ENCODE measurements at regions not wholly inside any gene's neighbourhood (a gene's known extent, or its start where the extent isn't known, plus 50 kb on each side); places are given as distances from the start of the nearest gene placed in this dataset.

DNA sequence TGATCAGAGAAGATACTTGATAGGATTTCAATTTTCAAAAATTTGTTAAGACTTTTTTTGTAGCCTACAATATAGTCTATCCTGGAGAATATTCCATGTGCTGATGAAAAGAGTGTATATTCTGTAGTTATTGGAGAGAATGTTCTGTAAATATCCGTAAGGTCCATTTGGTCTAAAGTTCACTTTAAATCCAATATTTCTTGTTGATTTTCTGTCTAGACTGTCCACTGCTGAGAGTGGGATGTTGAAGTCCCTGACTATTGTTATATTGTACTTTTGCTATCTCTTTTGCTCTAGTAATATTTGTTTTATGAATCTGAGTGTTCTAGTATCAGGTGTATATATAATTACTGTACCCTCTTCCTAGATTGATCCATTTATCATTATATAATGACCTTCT, 406.2 kb upstream of the CNTN4 start:
- H3K27me3 ChIP-seq: no peaks in the 10 kb centered on the region
- ATAC-seq (no peak), DNase-seq (no peak), FAIRE-seq (no peak)
- intact Hi-C loops (cut with DNase I): no loop called here
- no peaks in the 10 kb centered on the region for H3K36me3 ChIP-seq
- H3K4me3 ChIP-seq: no peak overlapping the region
- 42 to 52% methylated on average over 1 of the region's 1 CpG for WGBS, 2 donors
- H3K4me1 ChIP-seq: no peaks in the 10 kb centered on the region
- TF ChIP-seq, protein P1, sequence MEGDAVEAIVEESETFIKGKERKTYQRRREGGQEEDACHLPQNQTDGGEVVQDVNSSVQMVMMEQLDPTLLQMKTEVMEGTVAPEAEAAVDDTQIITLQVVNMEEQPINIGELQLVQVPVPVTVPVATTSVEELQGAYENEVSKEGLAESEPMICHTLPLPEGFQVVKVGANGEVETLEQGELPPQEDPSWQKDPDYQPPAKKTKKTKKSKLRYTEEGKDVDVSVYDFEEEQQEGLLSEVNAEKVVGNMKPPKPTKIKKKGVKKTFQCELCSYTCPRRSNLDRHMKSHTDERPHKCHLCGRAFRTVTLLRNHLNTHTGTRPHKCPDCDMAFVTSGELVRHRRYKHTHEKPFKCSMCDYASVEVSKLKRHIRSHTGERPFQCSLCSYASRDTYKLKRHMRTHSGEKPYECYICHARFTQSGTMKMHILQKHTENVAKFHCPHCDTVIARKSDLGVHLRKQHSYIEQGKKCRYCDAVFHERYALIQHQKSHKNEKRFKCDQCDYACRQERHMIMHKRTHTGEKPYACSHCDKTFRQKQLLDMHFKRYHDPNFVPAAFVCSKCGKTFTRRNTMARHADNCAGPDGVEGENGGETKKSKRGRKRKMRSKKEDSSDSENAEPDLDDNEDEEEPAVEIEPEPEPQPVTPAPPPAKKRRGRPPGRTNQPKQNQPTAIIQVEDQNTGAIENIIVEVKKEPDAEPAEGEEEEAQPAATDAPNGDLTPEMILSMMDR (IDR thresholded peaks at IDR 0.05): no peak
- H3K9me3 ChIP-seq: no peaks in the 10 kb centered on the region
- H3K27ac ChIP-seq: no peak overlapping the region

DNA sequence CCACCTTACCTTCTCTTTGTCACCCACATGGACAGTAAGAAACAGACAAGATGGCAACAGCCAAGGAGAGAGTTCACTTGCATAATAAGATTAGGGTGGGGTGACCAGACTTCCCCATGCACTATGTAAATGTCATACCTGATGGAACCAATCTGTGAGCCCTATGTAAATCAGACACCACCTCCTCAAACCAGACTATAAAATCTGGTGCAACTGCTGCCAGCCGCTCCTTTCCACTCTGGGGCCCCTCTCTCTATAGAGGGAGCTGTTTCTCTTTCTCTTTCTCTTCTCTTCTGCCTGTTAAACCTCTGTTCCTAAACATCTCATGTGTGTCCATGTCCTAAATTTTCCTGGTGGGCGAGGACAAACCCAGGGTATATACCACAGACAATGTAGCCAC, 405.5 kb upstream of the CNTN4 start:
- TF ChIP-seq, protein P1 (IDR thresholded peaks at IDR 0.05): no peak
- ATAC-seq: no peak

DNA sequence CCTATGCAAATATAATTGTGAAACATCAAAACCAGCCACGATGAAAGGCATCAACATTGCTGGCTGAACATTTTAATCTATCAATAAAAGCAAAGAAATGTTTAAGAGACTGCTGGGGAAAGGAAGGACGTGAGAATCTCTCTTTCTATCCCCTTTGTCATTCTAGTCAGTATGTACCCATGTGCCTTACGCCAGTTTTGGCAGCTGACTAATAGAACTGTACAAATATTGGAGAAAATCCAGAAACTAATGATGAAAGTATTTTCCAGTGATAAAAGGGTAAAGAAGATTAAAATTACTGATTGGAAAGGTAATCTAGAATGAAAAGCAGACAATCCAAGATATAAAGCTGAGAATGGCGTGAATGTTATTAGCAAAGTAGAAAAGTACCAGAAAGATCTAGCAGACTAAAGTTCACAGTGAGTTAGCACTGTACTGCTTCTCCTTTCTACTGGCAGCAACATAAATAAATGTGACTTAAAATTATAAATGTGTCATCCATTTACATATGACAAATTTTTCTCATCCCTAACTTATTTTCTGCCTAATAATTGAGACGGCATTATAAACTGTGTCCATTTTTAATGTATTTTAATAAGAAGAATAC, 401.9 kb upstream of the CNTN4 start:
- Histone ChIP-seq H3K9me3 (no peaks in the 10 kb centered on the region), H3K27ac (no peak overlapping the region), H3K36me3 (no peaks in the 10 kb centered on the region), H3K4me3 (no peak overlapping the region), H3K4me1 (no peaks in the 10 kb centered on the region), H3K27me3 (no peaks in the 10 kb centered on the region)
- intact Hi-C loops (cut with DNase I): no loop called here
- 18 to 19% methylated on average over 5 of the region's 5 CpGs for WGBS, 2 donors
- FAIRE-seq: no peak
- DNase-seq: no peak
- peak in 1 of 4 donors; percentile 38 for ATAC-seq
- TF ChIP-seq, protein P1 (IDR thresholded peaks at IDR 0.05): no peak

More for the DNA sequence above, 405.5 kb upstream of the CNTN4 start:
- no peaks in the 10 kb centered on the region for H3K4me1 ChIP-seq
- H3K9me3 ChIP-seq: no peaks in the 10 kb centered on the region
- H3K4me3 ChIP-seq: no peak overlapping the region
- intact Hi-C loops (cut with DNase I): no loop called here
- no peaks in the 10 kb centered on the region for H3K36me3 ChIP-seq
- DNase-seq (no peak), FAIRE-seq (no peak)
- WGBS, 2 donors: 50 to 73% methylated on average over 2 of the region's 2 CpGs
- no peaks in the 10 kb centered on the region for H3K27me3 ChIP-seq
- no peak overlapping the region for H3K27ac ChIP-seq

DNA sequence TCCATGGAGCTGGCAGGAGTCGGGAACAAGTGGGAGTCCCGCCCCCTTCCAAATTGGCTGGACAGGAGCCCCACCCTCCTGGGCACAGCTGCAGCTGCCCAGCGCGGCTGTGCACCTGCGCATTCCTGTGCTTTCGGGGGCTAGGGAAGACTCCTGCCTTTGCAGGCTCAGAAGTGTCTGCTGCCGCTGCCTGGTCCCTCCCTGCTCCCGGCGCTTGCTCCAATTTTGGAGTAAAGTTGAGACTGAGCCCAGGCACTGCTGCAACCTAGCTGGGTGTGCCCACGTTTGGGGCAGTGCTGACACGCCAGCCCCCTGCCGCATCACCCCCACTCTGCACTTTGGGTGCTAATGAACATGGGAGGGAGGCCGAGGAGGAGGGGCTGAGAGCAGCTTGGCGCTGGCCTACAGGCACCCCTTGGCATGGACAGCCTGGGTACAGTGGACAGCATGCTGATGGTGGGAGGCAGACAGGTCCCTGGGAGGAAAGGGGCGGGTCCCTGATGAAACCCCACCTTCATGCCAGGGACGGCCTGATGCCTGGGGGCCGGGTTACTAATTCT, 399.2 kb upstream of the CNTN4 start:
- no peaks in the 10 kb centered on the region for H3K36me3 ChIP-seq
- TF ChIP-seq, protein P1 (IDR thresholded peaks at IDR 0.05): no peak
- intact Hi-C loops (cut with DNase I): no loop called here
- H3K27me3 ChIP-seq: no peaks in the 10 kb centered on the region
- no peaks in the 10 kb centered on the region for H3K9me3 ChIP-seq
- no peak for FAIRE-seq
- H3K27ac ChIP-seq: no peak overlapping the region
- H3K4me1 ChIP-seq: no peaks in the 10 kb centered on the region
- H3K4me3 ChIP-seq: no peak overlapping the region
- no peak for ATAC-seq
- WGBS, 2 donors: 77 to 82% methylated on average over 17 of the region's 17 CpGs
- peak in 2 of 6 donors; percentile 6 to 62 for DNase-seq

DNA sequence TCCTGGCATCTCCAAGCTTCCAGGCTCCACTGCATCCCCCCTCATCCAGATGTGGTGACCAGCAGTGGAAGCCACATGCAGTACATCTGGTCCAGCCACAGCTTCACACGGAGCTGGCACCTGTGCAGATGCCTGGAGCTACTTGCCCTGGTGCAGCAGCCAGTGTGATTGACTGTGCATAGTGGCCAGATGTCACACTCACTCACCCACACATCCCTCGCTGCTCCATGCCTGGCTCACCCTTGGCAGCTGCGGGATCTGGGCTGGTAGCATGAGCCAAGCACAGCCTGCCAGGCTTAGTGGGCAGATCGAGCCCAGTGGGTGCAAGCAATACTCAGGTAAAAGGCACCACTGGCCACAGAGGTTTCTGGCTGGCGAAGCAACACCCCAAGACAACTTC, 398.0 kb upstream of the CNTN4 start:
- no peaks in the 10 kb centered on the region for H3K9me3 ChIP-seq
- H3K27ac ChIP-seq: no peak overlapping the region
- no peak for ATAC-seq
- WGBS, 2 donors: 52 to 67% methylated on average over 5 of the region's 5 CpGs
- TF ChIP-seq, protein P1 (IDR thresholded peaks at IDR 0.05): no peak
- H3K4me3 ChIP-seq: no peak overlapping the region
- no peaks in the 10 kb centered on the region for H3K27me3 ChIP-seq
- intact Hi-C loops (cut with DNase I): no loop called here
- H3K36me3 ChIP-seq: no peaks in the 10 kb centered on the region
- FAIRE-seq: no peak
- DNase-seq: peak in 1 of 6 donors; percentile 46
- no peaks in the 10 kb centered on the region for H3K4me1 ChIP-seq
